22Rv1 (cell line): ENCODE measurements at regions not wholly inside any gene's neighbourhood (a gene's known extent, or its start where the extent isn't known, plus 50 kb on each side); places are given as distances from the start of the nearest gene placed in this dataset.

Experiments
- H3K27ac ChIP-seq: fragments of 450-650 bp; 2 replicates; pipeline ENCODE4 v1.5.1; 2017
- CTCF ChIP-seq: fragments of 450-650 bp; IDR thresholded peaks from 2 replicates; pipeline ENCODE4 v1.5.1; 2017; ENCODE audit warnings: mild to moderate bottlenecking
- ZFX ChIP-seq: fragments of 450-650 bp; IDR thresholded peaks from 2 replicates; pipeline ENCODE4 v1.6.1; 2017; ENCODE audit warnings: antibody characterized with exemption, borderline replicate concordance

- no peak for TF ChIP-seq ZFX
- TF ChIP-seq CTCF, result no peak
- no peak overlapping the region for H3K27ac ChIP-seq
Measured at GRCh38 chr13:106184790-106185189, 350.7 kb downstream of the EFNB2 start.

- no peak for TF ChIP-seq CTCF
- no peak for TF ChIP-seq ZFX
Measured at GRCh38 chr13:106183410-106184065, 351.9 kb downstream of the EFNB2 start.

GRCh38 chr13:106182404-106182803 is 353.1 kb downstream of the EFNB2 start:
- H3K27ac ChIP-seq, result no peak overlapping the region
- TF ChIP-seq CTCF (no peak), ZFX (no peak)

More at GRCh38 chr13:106183410-106184065, 351.9 kb downstream of the EFNB2 start:
- H3K27ac ChIP-seq, result no peak overlapping the region

GRCh38 chr13:106178816-106179215 is 356.6 kb downstream of the EFNB2 start:
- TF ChIP-seq CTCF (no peak), ZFX (no peak)
- H3K27ac ChIP-seq, result no peak overlapping the region

GRCh38 chr13:106177146-106177545 is 358.3 kb downstream of the EFNB2 start:
- no peak for TF ChIP-seq CTCF
- no peak for TF ChIP-seq ZFX

GRCh38 chr13:106176117-106176516 is 359.3 kb downstream of the EFNB2 start:
- H3K27ac ChIP-seq, result no peak overlapping the region
- TF ChIP-seq ZFX (no peak), CTCF (no peak)

More at GRCh38 chr13:106177146-106177545, 358.3 kb downstream of the EFNB2 start:
- H3K27ac ChIP-seq, result no peak overlapping the region

- no peak for TF ChIP-seq ZFX
- TF ChIP-seq CTCF, result no peak
Measured at GRCh38 chr13:106173891-106174610, 361.4 kb downstream of the EFNB2 start.

More at GRCh38 chr13:106173891-106174610, 361.4 kb downstream of the EFNB2 start:
- H3K27ac ChIP-seq, result no peak overlapping the region
